T-helper 17 cell (primary cell): ENCODE measurements at regions not wholly inside any gene's neighbourhood (a gene's known extent, or its start where the extent isn't known, plus 50 kb on each side); places are given as distances from the start of the nearest gene placed in this dataset.

Source experiments
- ATAC-seq: fragments of 150-1000 bp; cut with Tn5 transposase; 2 replicates; pipeline ENCODE4 v1.10.0; 2021; ENCODE audit warnings: mild to moderate bottlenecking, moderate library complexity
- DNase-seq, 3 donors: peaks; one replicate each; pipeline versions ENCODE4 v3.0.0 to v3.0.0-alpha.2; 2020 to 2021
- H3K9me3 ChIP-seq: one replicate; pipeline ENCODE4 v1.7.0; 2013; ENCODE audit warnings: low read length, mild to moderate bottlenecking; ENCODE audit not compliant: control insufficient read depth, poor library complexity, severe bottlenecking
- H3K27ac Mint-ChIP-seq: one replicate; pipeline ENCODE4 v1.8.0; 2022; ENCODE audit warnings: mild to moderate bottlenecking, moderate library complexity, mixed read lengths
- H3K27me3 Mint-ChIP-seq: one replicate; pipeline ENCODE4 v1.8.0; 2022; ENCODE audit warnings: mixed read lengths
- H3K36me3 Mint-ChIP-seq: one replicate; pipeline ENCODE4 v1.8.0; 2022; ENCODE audit warnings: low read depth, mixed read lengths
- H3K4me1 Mint-ChIP-seq: one replicate; pipeline ENCODE4 v1.8.0; 2022; ENCODE audit warnings: mild to moderate bottlenecking, mixed read lengths
- H3K4me3 Mint-ChIP-seq: one replicate; pipeline ENCODE4 v1.8.0; 2022; ENCODE audit warnings: mild to moderate bottlenecking, moderate library complexity, mixed read lengths

DNA sequence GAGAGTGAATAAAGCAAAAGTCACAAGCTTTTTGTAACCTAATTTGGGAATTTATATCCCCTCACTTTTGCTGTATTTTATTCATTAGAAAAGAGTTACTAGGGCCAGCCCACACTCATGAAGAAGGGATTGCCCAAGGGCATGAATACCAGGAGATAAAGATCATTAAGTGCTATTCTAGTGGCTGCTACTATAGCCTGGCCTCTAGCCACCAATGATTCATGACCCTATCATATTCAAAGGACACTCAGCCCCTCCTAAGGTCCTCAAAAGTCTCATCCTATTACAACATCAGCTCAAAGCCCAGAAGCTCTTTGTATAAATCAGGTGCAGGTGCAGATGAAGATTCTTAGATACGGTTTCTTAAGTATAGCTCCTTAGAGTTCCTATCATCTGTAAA, 518.1 kb downstream of the TRHDE start:
- no peak overlapping the region for H3K4me3 Mint-ChIP-seq
- peaks cover 2% of the 10 kb centered on the region for H3K9me3 ChIP-seq
- DNase-seq (no peak), ATAC-seq (no peak)
- no peak overlapping the region for H3K27ac Mint-ChIP-seq
- no peaks in the 10 kb centered on the region for H3K36me3 Mint-ChIP-seq
- no peaks in the 10 kb centered on the region for H3K4me1 Mint-ChIP-seq
- H3K27me3 Mint-ChIP-seq: no peaks in the 10 kb centered on the region

DNA sequence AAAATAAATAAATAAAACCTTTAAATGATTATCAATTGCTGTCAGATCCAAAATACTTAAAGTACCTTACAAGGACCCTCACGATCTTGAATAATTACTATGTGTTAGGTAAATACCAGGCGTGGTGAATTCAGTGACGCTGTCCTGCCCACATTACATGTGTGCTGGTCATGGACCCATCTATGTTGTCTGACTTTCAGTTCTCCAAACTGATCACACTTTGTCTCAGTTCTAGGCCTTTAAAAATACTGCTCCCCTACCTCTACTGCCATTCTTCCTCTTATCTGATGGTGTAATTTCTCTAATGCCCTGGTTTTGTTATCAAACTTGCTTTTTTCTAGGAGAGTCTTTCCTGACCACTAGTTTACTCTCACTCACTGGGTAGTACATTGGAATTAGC, 520.7 kb downstream of the TRHDE start:
- H3K4me3 Mint-ChIP-seq: no peak overlapping the region
- H3K27me3 Mint-ChIP-seq: no peaks in the 10 kb centered on the region
- DNase-seq (no peak), ATAC-seq (no peak)
- no peaks in the 10 kb centered on the region for H3K36me3 Mint-ChIP-seq
- H3K4me1 Mint-ChIP-seq: no peaks in the 10 kb centered on the region
- no peak overlapping the region for H3K27ac Mint-ChIP-seq
- H3K9me3 ChIP-seq: peaks cover 2% of the 10 kb centered on the region

GRCh38 chr12:72793796-72794195, 521.6 kb downstream of the TRHDE start:
- H3K9me3 ChIP-seq: peaks cover 2% of the 10 kb centered on the region
- no peak overlapping the region for H3K4me3 Mint-ChIP-seq
- DNase-seq (no peak), ATAC-seq (no peak)
- H3K36me3 Mint-ChIP-seq: no peaks in the 10 kb centered on the region
- H3K27ac Mint-ChIP-seq: no peak overlapping the region
- H3K4me1 Mint-ChIP-seq: no peaks in the 10 kb centered on the region
- no peaks in the 10 kb centered on the region for H3K27me3 Mint-ChIP-seq

- no peaks in the 10 kb centered on the region for H3K36me3 Mint-ChIP-seq
- ATAC-seq: no peak
- H3K9me3 ChIP-seq: no peaks in the 10 kb centered on the region
- DNase-seq: no peak
- no peak overlapping the region for H3K4me3 Mint-ChIP-seq
- no peaks in the 10 kb centered on the region for H3K27me3 Mint-ChIP-seq
- no peaks in the 10 kb centered on the region for H3K4me1 Mint-ChIP-seq
- H3K27ac Mint-ChIP-seq: no peak overlapping the region
Observed at GRCh38 chr12:72815421-72815820, 543.3 kb downstream of the TRHDE start.

DNA sequence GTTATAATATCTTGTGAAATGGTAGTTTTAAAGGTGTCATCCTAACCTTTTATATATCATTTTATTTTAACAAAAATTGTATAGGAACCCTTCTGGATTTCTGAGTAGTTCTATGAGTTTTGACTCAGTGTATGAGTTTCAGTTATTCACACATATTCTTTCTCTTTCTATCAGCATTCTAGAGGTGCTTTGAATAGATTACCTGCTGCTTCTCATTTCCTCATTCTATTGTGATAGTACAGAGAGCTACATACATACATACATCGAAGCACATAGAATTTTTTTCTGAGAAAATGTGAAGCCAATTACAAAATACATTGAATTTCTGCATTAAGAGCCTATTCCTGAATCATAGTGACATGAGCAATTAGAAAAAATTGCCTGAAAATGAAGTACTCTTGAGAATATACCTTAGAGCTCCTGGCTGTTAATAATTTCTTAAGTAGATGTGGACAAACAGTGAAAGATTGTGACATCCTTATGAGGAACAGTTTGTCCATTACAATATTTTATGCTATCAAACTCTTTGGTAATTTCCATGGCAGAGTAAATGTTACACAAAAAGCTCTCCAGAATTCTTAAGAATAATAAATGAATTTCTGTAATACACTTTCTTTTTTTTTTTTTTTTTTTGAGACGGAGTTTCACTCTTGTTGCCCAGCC, 556.6 kb downstream of the TRHDE start:
- Mint-ChIP-seq H3K36me3 (no peaks in the 10 kb centered on the region), H3K27ac (no peak overlapping the region)

DNA sequence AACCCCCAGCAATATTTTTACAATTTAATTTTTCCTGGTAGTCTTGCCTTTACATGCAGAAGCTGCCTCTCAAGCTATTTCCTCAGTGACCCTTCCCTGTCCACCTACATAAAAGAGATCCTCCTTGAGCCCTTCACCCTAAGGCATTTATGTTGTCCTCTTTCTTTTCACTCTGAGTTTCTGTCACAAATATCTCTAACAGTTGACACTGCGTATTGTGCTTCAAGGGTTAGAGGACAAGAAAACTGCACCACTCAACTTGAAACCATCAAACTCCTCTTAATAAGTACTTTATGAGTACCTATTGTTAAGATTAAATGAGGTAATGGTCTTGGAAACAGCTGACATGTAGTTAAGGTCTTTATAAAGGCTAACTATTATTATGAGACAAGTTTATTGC, 557.7 kb downstream of the TRHDE start:
- ATAC-seq: no peak
- DNase-seq: no peak
- no peaks in the 10 kb centered on the region for H3K4me1 Mint-ChIP-seq
- no peak overlapping the region for H3K4me3 Mint-ChIP-seq
- no peaks in the 10 kb centered on the region for H3K9me3 ChIP-seq
- no peak overlapping the region for H3K27ac Mint-ChIP-seq
- H3K36me3 Mint-ChIP-seq: no peaks in the 10 kb centered on the region
- no peaks in the 10 kb centered on the region for H3K27me3 Mint-ChIP-seq

More for the DNA sequence above, 556.6 kb downstream of the TRHDE start:
- ATAC-seq (no peak), DNase-seq (no peak)
- H3K9me3 ChIP-seq: no peaks in the 10 kb centered on the region
- no peaks in the 10 kb centered on the region for H3K27me3 Mint-ChIP-seq
- no peaks in the 10 kb centered on the region for H3K4me1 Mint-ChIP-seq
- no peak overlapping the region for H3K4me3 Mint-ChIP-seq

GRCh38 chr12:72832024-72832423, 559.9 kb downstream of the TRHDE start:
- H3K36me3 Mint-ChIP-seq: no peaks in the 10 kb centered on the region
- H3K27me3 Mint-ChIP-seq: no peaks in the 10 kb centered on the region
- H3K27ac Mint-ChIP-seq: no peak overlapping the region
- no peak overlapping the region for H3K4me3 Mint-ChIP-seq
- DNase-seq (no peak), ATAC-seq (no peak)
- H3K9me3 ChIP-seq: no peaks in the 10 kb centered on the region
- H3K4me1 Mint-ChIP-seq: no peaks in the 10 kb centered on the region

- DNase-seq (no peak), ATAC-seq (no peak)
- Mint-ChIP-seq H3K27me3 (no peaks in the 10 kb centered on the region), H3K4me3 (no peak overlapping the region), H3K36me3 (no peaks in the 10 kb centered on the region), H3K27ac (no peak overlapping the region), H3K4me1 (no peaks in the 10 kb centered on the region)
- no peaks in the 10 kb centered on the region for H3K9me3 ChIP-seq
Observed at GRCh38 chr12:72836194-72836593, 564.0 kb downstream of the TRHDE start.

DNA sequence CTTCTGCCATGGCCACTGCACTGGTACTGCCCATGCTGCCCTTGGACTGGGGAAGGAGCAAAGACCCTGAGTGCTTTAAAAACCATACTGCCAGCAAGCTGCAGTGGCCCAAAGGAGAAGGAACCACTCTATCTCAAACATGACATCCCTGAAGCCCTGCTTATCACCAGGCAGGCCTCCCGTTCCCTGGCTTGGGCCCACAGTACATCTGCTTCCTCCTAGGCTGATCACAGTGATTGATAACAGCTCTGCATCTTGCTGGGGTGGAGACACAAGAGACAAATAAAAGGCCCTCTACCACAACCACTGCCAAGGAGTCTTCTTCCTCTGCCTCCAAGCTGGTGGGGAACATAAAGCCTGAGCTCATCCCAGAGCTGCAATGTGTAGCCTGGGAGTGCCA, 567.5 kb downstream of the TRHDE start:
- no peaks in the 10 kb centered on the region for H3K9me3 ChIP-seq
- Mint-ChIP-seq H3K36me3 (no peaks in the 10 kb centered on the region), H3K27me3 (no peaks in the 10 kb centered on the region), H3K4me3 (no peak overlapping the region), H3K4me1 (no peaks in the 10 kb centered on the region), H3K27ac (no peak overlapping the region)
- ATAC-seq (no peak), DNase-seq (no peak)

DNA sequence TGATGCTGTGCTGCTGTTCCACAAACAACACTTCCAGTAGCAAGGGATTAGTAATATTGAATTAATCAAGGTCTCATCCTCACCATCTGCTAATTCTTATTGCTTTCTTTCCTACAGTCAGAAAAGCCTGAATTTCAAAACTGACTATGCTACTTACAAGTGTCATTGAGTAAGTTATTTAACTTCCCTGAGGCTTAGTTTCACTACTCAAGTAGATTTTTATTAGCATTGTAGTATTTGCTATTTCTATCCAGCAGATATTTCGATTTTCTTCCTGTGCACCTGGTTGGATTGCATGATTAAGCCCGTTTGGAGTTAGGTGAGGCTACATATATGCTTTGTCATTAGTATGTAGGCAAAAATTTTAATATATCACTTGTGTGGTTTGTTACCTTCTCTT, 591.5 kb downstream of the TRHDE start:
- Mint-ChIP-seq H3K27ac (no peak overlapping the region), H3K4me1 (no peaks in the 10 kb centered on the region), H3K36me3 (no peaks in the 10 kb centered on the region), H3K27me3 (no peaks in the 10 kb centered on the region), H3K4me3 (no peak overlapping the region)
- no peak for DNase-seq
- H3K9me3 ChIP-seq: no peaks in the 10 kb centered on the region
- ATAC-seq: no peak

- H3K9me3 ChIP-seq: no peaks in the 10 kb centered on the region
- Mint-ChIP-seq H3K36me3 (no peaks in the 10 kb centered on the region), H3K4me3 (no peak overlapping the region), H3K27ac (no peak overlapping the region), H3K27me3 (no peaks in the 10 kb centered on the region), H3K4me1 (no peaks in the 10 kb centered on the region)
- no peak for ATAC-seq
- no peak for DNase-seq
Observed at GRCh38 chr12:72865921-72866320, 593.8 kb downstream of the TRHDE start.

DNA sequence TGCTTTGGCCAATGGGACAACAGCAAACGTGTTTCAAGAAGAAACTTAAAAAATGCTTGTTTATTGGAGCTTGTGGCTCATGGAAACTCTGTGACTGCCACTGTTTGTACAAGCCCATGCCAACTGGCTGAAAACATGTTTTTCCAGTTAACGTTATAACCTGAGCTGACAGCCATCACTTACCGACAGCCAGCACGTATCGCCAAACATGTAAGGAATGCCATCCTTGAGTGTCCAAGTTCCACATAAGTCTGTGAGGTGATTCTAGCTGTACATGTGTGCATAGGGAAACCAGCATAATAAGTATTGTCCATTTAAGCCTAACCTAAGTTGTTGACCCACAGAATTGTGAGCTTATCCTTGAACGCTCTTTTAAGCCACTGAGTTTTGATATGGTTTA, 596.9 kb downstream of the TRHDE start:
- Mint-ChIP-seq H3K27ac (no peak overlapping the region), H3K36me3 (no peaks in the 10 kb centered on the region), H3K4me3 (no peak overlapping the region), H3K4me1 (no peaks in the 10 kb centered on the region), H3K27me3 (no peaks in the 10 kb centered on the region)
- no peaks in the 10 kb centered on the region for H3K9me3 ChIP-seq
- ATAC-seq (no peak), DNase-seq (no peak)

DNA sequence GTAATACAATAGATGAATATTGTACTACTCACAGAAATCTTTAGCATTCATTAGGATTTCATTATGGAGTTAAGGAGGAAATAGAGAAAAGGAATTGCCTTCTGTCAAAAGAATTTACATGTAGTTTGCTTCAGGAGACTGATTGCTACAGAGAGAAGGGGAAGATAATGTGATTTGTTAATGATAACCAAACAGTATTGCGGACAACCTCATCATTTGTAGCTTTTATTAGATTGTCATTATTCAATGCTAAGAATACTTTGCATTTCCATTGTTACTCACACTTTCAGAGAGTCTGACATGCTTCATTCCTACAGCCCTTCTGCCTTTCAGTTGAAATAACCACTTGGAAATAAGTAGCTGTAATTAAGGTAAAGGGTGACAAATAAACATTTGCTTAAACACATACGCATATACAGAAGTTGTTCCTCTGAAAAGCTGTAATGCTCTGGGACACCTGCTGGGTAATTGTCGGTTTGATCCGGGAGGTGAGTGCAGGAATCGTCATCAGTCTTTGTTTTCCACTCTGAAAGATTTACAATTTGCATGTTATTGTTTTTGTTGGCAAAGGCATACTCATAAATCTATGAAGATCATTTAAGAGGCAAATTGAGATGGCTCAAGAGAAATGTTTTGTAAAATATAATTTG, 600.2 kb downstream of the TRHDE start:
- no peak for ATAC-seq
- no peaks in the 10 kb centered on the region for H3K36me3 Mint-ChIP-seq
- no peak overlapping the region for H3K27ac Mint-ChIP-seq
- H3K27me3 Mint-ChIP-seq: no peaks in the 10 kb centered on the region
- H3K4me1 Mint-ChIP-seq: no peaks in the 10 kb centered on the region
- H3K4me3 Mint-ChIP-seq: no peak overlapping the region
- no peaks in the 10 kb centered on the region for H3K9me3 ChIP-seq
- DNase-seq: no peak

GRCh38 chr12:72872996-72873395, 600.8 kb downstream of the TRHDE start:
- no peak overlapping the region for H3K4me3 Mint-ChIP-seq
- no peaks in the 10 kb centered on the region for H3K36me3 Mint-ChIP-seq
- no peaks in the 10 kb centered on the region for H3K4me1 Mint-ChIP-seq
- H3K27me3 Mint-ChIP-seq: no peaks in the 10 kb centered on the region
- H3K9me3 ChIP-seq: no peaks in the 10 kb centered on the region
- no peak overlapping the region for H3K27ac Mint-ChIP-seq
- no peak for ATAC-seq
- DNase-seq: no peak
